ENCODE measurements at regions not wholly inside any gene's neighbourhood (a gene's known extent, or its start where the extent isn't known, plus 50 kb on each side); places are given as distances from the start of the nearest gene placed in this dataset.

DNA sequence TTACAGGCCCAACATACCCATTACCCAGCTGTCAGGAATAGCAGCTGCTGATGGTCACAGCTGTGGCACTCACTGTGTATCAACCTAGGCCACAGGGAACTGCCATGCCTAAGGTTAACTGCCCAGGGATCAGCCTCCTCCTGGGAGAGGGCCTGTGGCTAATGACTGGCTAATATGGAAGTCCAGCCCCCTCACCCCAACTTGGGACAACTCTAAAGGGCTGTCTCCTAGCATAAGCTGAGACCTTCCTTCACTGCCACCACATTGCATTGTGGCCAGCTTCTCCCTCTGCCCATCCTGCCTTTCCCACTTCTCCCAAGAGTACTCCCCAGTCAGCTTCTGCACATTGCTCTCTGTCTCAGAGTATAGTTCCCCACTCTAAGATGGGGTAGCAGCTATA, 316.5 kb downstream of the SMAD2 start:
- no peak for DNase-seq (ENCODE audit: low spot score)
- in situ Hi-C loops (cut with MboI; ENCODE audit: low sequenced_read_pairs, unreplicated experiment) = no loop called here
- TF ChIP-seq, protein P1, sequence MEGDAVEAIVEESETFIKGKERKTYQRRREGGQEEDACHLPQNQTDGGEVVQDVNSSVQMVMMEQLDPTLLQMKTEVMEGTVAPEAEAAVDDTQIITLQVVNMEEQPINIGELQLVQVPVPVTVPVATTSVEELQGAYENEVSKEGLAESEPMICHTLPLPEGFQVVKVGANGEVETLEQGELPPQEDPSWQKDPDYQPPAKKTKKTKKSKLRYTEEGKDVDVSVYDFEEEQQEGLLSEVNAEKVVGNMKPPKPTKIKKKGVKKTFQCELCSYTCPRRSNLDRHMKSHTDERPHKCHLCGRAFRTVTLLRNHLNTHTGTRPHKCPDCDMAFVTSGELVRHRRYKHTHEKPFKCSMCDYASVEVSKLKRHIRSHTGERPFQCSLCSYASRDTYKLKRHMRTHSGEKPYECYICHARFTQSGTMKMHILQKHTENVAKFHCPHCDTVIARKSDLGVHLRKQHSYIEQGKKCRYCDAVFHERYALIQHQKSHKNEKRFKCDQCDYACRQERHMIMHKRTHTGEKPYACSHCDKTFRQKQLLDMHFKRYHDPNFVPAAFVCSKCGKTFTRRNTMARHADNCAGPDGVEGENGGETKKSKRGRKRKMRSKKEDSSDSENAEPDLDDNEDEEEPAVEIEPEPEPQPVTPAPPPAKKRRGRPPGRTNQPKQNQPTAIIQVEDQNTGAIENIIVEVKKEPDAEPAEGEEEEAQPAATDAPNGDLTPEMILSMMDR (IDR thresholded peaks at IDR 0.05; ENCODE audit: borderline replicate concordance, control extremely low read depth, extremely low read depth, insufficient read depth, missing control alignments) = no peak

DNA sequence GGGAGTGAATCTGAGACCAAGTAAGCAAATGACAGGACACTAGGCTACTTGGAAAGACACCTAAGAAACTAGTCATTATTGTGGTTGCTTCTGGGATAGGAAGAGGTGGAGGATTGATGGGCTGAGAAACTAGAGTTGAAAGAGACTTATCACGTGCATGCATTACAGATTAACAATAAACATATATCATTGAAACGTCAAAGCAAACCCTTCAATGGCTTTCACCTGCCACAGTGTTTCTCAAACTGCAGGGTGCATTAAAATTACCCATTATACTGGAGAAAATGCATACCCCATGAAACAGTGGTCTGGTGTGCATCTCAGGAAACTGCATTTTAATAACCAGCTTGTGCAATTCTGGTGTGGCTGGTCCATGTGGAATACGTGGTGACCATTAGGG, 318.8 kb downstream of the SMAD2 start:
- TF ChIP-seq, protein P1 (IDR thresholded peaks at IDR 0.05; ENCODE audit: borderline replicate concordance, control extremely low read depth, extremely low read depth, insufficient read depth, missing control alignments) = no peak
- in situ Hi-C loops (cut with MboI; ENCODE audit: low sequenced_read_pairs, unreplicated experiment) = no loop called here
- no peak for DNase-seq (ENCODE audit: low spot score)

DNA sequence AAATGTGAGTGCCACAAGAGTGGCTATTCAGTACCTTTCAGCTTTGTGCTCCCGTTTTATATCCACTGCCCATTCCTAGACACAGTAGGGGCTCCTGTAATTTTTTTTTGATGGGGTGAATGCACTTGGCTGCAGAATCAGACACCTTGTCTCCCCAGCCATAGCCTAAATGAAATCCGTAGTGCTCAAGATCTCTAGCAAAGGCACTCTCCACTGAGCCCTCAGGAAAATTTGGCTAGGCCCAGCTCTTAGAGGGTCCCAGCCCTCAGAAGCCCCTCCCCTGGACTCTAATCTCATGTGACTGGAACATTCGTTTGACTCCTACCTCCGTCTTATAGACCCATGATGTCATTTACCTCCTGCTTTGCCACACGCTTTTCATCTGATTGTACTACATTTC, 323.9 kb downstream of the SMAD2 start:
- no peak for DNase-seq (ENCODE audit: low spot score)
- TF ChIP-seq, protein P1 (IDR thresholded peaks at IDR 0.05; ENCODE audit: borderline replicate concordance, control extremely low read depth, extremely low read depth, insufficient read depth, missing control alignments) = no peak
- in situ Hi-C loops (cut with MboI; ENCODE audit: low sequenced_read_pairs, unreplicated experiment) = no loop called here

DNA sequence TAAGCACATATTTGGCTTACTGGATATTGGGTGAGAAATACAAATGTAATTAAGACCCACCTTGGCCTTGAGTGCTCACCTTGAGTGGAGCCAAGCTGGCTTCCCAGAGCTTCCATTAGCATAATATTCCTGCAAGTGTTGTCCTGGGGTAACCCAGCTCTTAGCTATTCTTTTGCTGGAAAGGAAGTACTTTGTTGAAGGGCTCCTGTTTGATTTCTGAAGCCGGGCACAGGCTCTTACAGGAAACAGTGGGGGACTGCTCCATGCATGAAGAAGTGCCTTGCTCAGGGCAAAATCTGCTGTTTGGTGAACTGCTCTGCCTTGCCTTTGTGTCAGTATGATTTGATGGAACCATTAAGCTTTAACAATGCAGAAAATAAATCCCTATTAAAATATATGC, 325.4 kb downstream of the SMAD2 start:
- in situ Hi-C loops (cut with MboI; ENCODE audit: low sequenced_read_pairs, unreplicated experiment) = no loop called here
- no peak for DNase-seq (ENCODE audit: low spot score)
- TF ChIP-seq, protein P1 (IDR thresholded peaks at IDR 0.05; ENCODE audit: borderline replicate concordance, control extremely low read depth, extremely low read depth, insufficient read depth, missing control alignments) = no peak

DNA sequence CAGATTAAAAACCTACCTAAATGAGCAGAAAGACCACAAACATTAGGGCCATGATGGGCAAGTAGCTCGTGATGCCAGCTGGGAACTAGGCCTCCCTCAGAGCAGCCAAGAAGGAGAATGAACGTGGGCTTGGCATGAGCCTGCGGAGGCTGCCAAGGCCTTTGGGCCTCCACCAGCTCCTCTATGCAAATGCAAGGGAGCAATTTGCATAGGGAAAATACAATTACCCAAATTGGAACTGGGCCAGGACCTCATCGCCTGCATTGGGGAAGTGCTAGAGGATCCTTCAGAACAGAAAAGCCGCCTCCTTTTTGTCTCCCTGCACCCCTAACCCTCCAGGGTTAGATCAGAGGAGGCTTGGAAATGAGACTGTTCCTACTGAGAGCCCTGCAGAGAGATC, 326.4 kb downstream of the SMAD2 start:
- in situ Hi-C loops (cut with MboI; ENCODE audit: low sequenced_read_pairs, unreplicated experiment) = no loop called here
- DNase-seq (ENCODE audit: low spot score) = no peak
- TF ChIP-seq, protein P1 (IDR thresholded peaks at IDR 0.05; ENCODE audit: borderline replicate concordance, control extremely low read depth, extremely low read depth, insufficient read depth, missing control alignments) = no peak

DNA sequence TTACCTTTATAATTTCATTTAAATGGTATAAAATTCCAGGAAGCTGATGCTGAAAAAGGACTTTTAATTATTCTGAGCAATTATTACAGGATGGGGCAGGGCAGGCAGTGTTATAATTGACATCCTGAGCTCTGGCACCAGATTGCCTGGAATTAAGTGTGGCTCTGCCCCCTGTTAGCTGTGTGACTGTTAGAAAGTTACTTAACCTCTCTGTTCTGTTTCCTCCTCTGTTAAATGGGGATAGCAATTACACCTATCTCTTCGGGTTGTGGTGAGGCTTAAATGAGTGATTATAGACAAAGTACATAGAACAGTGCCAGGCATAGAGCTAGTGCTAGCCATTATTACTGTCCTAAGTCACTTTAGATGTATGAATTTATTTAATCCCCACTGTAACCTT, 327.3 kb downstream of the SMAD2 start:
- in situ Hi-C loops (cut with MboI; ENCODE audit: low sequenced_read_pairs, unreplicated experiment) = no loop called here
- DNase-seq (ENCODE audit: low spot score) = no peak
- TF ChIP-seq, protein P1 (IDR thresholded peaks at IDR 0.05; ENCODE audit: borderline replicate concordance, control extremely low read depth, extremely low read depth, insufficient read depth, missing control alignments) = no peak
